ENCODE measurements at regions not wholly inside any gene's neighbourhood (a gene's known extent, or its start where the extent isn't known, plus 50 kb on each side); places are given as distances from the start of the nearest gene placed in this dataset.

- Histone ChIP-seq H3K4me1 (no peaks in the 10 kb centered on the region), H3K4me3 (no peak overlapping the region), H3K27ac (no peak overlapping the region), H3K36me3 (no peaks in the 10 kb centered on the region), H3K9me3 (peaks cover 0 to 21% (median 9%) of the 10 kb centered on the region in 4 donors), H3K27me3 (no peaks in the 10 kb centered on the region)
- WGBS, 5 donors = 71 to 91% (median 76%) methylated on average over 1 of the region's 1 CpG
- intact Hi-C loops (cut with DNase I; ENCODE audit: low total_unique reads) = no loop called here
- no peak for DNase-seq
- TF ChIP-seq, protein P1, sequence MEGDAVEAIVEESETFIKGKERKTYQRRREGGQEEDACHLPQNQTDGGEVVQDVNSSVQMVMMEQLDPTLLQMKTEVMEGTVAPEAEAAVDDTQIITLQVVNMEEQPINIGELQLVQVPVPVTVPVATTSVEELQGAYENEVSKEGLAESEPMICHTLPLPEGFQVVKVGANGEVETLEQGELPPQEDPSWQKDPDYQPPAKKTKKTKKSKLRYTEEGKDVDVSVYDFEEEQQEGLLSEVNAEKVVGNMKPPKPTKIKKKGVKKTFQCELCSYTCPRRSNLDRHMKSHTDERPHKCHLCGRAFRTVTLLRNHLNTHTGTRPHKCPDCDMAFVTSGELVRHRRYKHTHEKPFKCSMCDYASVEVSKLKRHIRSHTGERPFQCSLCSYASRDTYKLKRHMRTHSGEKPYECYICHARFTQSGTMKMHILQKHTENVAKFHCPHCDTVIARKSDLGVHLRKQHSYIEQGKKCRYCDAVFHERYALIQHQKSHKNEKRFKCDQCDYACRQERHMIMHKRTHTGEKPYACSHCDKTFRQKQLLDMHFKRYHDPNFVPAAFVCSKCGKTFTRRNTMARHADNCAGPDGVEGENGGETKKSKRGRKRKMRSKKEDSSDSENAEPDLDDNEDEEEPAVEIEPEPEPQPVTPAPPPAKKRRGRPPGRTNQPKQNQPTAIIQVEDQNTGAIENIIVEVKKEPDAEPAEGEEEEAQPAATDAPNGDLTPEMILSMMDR (IDR thresholded peaks at IDR 0.05) = no peak
- TF ChIP-seq POLR2AphosphoS5 (IDR thresholded peaks at IDR 0.05) (no peak), POLR2A (IDR thresholded peaks at IDR 0.05) (no peak), EP300 (IDR thresholded peaks at IDR 0.05) (no peak)
Measured at GRCh38 chr9:23243523-23243922, 582.5 kb downstream of the ELAVL2 start.

- Histone ChIP-seq H3K36me3 (no peaks in the 10 kb centered on the region), H3K27me3 (no peaks in the 10 kb centered on the region), H3K9me3 (peaks cover 0 to 11% (median 5%) of the 10 kb centered on the region in 4 donors), H3K27ac (no peak overlapping the region), H3K4me1 (no peaks in the 10 kb centered on the region), H3K4me3 (no peak overlapping the region)
- DNase-seq = no peak
- TF ChIP-seq EP300 (IDR thresholded peaks at IDR 0.05) (no peak), POLR2AphosphoS5 (IDR thresholded peaks at IDR 0.05) (no peak), POLR2A (IDR thresholded peaks at IDR 0.05) (no peak)
- TF ChIP-seq, protein P1 (IDR thresholded peaks at IDR 0.05) = no peak
- intact Hi-C loops (cut with DNase I; ENCODE audit: low total_unique reads) = no loop called here
Measured at GRCh38 chr9:23245067-23245466, 581.0 kb downstream of the ELAVL2 start.

DNA sequence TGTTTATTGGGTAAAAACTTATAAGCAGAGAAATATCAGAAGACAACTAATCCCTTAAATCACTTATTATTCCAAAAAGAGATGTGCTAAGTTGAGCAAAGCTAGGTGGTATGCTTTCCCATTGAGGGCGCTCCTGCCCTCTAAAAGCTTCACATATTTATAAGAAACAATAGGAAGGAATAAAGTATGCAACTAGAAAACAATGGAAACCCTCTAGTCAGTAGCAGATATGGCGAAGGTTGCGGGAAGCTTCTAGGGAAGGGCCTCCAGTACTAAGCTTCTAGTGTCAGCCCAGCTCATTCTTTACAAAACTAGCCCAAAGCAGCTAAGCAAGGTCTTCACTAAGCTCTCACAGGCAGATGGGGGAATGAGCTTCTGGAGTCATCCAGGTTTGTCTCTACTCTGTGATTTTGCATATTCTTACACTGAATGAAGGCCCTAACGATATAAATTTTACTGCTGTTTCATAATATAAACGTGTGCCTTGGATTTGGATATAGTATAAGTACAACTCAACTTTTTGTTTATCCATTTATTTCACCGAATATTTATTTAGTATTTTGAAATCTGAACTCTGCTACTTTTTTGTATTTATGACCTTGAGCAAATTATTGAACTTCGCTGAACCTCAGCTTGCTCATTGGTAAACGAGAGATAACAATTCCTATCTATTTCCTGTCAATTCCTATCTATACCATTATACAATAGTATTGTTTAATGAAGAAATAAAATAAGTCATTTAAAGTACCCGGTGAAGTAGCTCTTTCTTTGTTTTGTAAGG is 571.4 kb downstream of the ELAVL2 start:
- Histone ChIP-seq H3K36me3 (no peaks in the 10 kb centered on the region), H3K4me3 (no peak overlapping the region), H3K27ac (no peak overlapping the region), H3K4me1 (no peaks in the 10 kb centered on the region), H3K9me3 (peaks cover 0 to 17% (median 5%) of the 10 kb centered on the region in 4 donors), H3K27me3 (no peaks in the 10 kb centered on the region)
- TF ChIP-seq POLR2A (IDR thresholded peaks at IDR 0.05) (no peak), POLR2AphosphoS5 (IDR thresholded peaks at IDR 0.05) (no peak), EP300 (IDR thresholded peaks at IDR 0.05) (no peak)
- TF ChIP-seq, protein P1 (IDR thresholded peaks at IDR 0.05) = no peak
- intact Hi-C loops (cut with DNase I; ENCODE audit: low total_unique reads) = no loop called here
- no peak for DNase-seq
- 55 to 65% (median 60%) methylated on average over 9 of the region's 9 CpGs for WGBS, 5 donors

DNA sequence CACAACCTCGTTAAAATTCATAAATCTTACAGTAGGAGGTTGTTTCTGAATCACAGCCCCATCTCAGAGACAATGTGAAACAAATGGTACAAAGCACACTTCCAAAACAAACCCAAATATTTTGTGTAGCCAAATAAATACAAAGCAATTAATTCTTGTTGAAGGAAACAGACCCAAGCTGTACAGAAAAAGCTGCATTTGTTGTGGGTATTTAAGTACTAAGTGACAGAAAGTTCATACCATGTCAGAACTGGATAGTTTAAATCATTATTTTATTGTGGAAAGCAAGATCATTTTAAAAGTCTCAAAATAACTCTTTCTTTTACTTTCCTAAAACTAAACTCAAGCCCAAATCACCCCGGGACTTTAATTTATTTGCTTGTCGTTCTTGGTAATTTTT is 570.7 kb downstream of the ELAVL2 start:
- Histone ChIP-seq H3K4me1 (no peaks in the 10 kb centered on the region), H3K27ac (no peak overlapping the region), H3K9me3 (peaks cover 0 to 17% (median 5%) of the 10 kb centered on the region in 4 donors), H3K36me3 (no peaks in the 10 kb centered on the region), H3K27me3 (no peaks in the 10 kb centered on the region), H3K4me3 (no peak overlapping the region)
- no peak for TF ChIP-seq POLR2A (IDR thresholded peaks at IDR 0.05)
- TF ChIP-seq, protein P1 (IDR thresholded peaks at IDR 0.05) = no peak
- TF ChIP-seq POLR2AphosphoS5 (IDR thresholded peaks at IDR 0.05) = no peak
- TF ChIP-seq EP300 (IDR thresholded peaks at IDR 0.05) = no peak
- intact Hi-C loops (cut with DNase I; ENCODE audit: low total_unique reads) = no loop called here
- WGBS, 5 donors = 45 to 58% (median 52%) methylated on average over 3 of the region's 3 CpGs
- no peak for DNase-seq
